GM19099 (cell line): ENCODE measurements at regions not wholly inside any gene's neighbourhood (a gene's known extent, or its start where the extent isn't known, plus 50 kb on each side); places are given as distances from the start of the nearest gene placed in this dataset.

Source experiments
- POLR2A ChIP-seq: IDR thresholded peaks from 3 replicates; pipeline ENCODE4 v1.6.1; 2011; ENCODE audit warnings: low read depth; ENCODE audit not compliant: insufficient read length; ENCODE audit errors: extremely low read depth

GRCh38 chr2:34627003-34627402, 1027.9 kb upstream of the FAM98A start:
- TF ChIP-seq POLR2A: no peak

- no peak for TF ChIP-seq POLR2A
These were observed 1005.1 kb upstream of the FAM98A start for GRCh38 chr2:34604164-34604563.

- TF ChIP-seq POLR2A: no peak
These were observed 1003.2 kb upstream of the FAM98A start for GRCh38 chr2:34602262-34602661.

GRCh38 chr2:34601561-34601960, 1002.5 kb upstream of the FAM98A start:
- TF ChIP-seq POLR2A: no peak

GRCh38 chr2:34578641-34579040, 979.5 kb upstream of the FAM98A start:
- TF ChIP-seq POLR2A: no peak

GRCh38 chr2:34570266-34570872, 971.3 kb upstream of the FAM98A start:
- TF ChIP-seq POLR2A: no peak

GRCh38 chr2:34567128-34567527, 968.0 kb upstream of the FAM98A start:
- TF ChIP-seq POLR2A: no peak

- TF ChIP-seq POLR2A: no peak
These were observed 953.2 kb upstream of the FAM98A start for GRCh38 chr2:34552337-34552736.

- TF ChIP-seq POLR2A: no peak
These were observed 950.7 kb upstream of the FAM98A start for GRCh38 chr2:34549710-34550345.

- no peak for TF ChIP-seq POLR2A
These were observed 948.8 kb upstream of the FAM98A start for GRCh38 chr2:34547900-34548299.

GRCh38 chr2:34547340-34547739, 948.2 kb upstream of the FAM98A start:
- TF ChIP-seq POLR2A: no peak

GRCh38 chr2:34545486-34546136, 946.5 kb upstream of the FAM98A start:
- no peak for TF ChIP-seq POLR2A

- no peak for TF ChIP-seq POLR2A
These were observed 935.7 kb upstream of the FAM98A start for GRCh38 chr2:34534761-34535160.

GRCh38 chr2:34534341-34534740, 935.2 kb upstream of the FAM98A start:
- TF ChIP-seq POLR2A: no peak

GRCh38 chr2:34533585-34534183, 934.6 kb upstream of the FAM98A start:
- TF ChIP-seq POLR2A: no peak

- TF ChIP-seq POLR2A: no peak
These were observed 930.9 kb upstream of the FAM98A start for GRCh38 chr2:34529965-34530364.
